Endothelial cell of umbilical vein (primary cell): ENCODE measurements at regions not wholly inside any gene's neighbourhood (a gene's known extent, or its start where the extent isn't known, plus 50 kb on each side); places are given as distances from the start of the nearest gene placed in this dataset.

Source experiments
- BruUV-seq: library from RNA; stranded (reverse); fragments of 400-500 nt; replicated peaks from 2 replicates; lab custom pipeline; 2021; lab: Mats Ljungman, UMichigan
- CTCF ChIA-PET: fragments of 300-600, 350-600 bp; sonication (Branson Sonifier 250); formaldehyde crosslinking; loops from one replicate; lab custom pipeline; 2021; ENCODE audit warnings: antibody characterized with exemption, inconsistent platforms; lab: Charles Lee
- POLR2A ChIA-PET: fragments of 300-600, 350-600 bp; sonication (Branson Sonifier 250); formaldehyde crosslinking; loops from one replicate; lab custom pipeline; 2021; ENCODE audit warnings: antibody characterized with exemption, inconsistent platforms; lab: Charles Lee
- DNase-seq: peaks from one replicate; pipeline ENCODE4 v3.0.0-alpha.2; 2011; ENCODE audit warnings: low read depth, low spot score
- FAIRE-seq: peaks from 2 replicates; lab custom pipeline; 2011; peaks lifted over from hg19 to GRCh38; lab: Jason Lieb, UNC
- H2AFZ ChIP-seq: 2 replicates; pipeline ENCODE4 v1.6.0; 2012; ENCODE audit warnings: low read depth, low read length, control low read depth, inconsistent platforms
- H3K27ac ChIP-seq: 2 replicates; pipeline ENCODE4 v1.5.1; 2011; ENCODE audit warnings: low read depth, mild to moderate bottlenecking, control low read depth, low read length, moderate library complexity; ENCODE audit not compliant: insufficient read depth
- H3K27me3 ChIP-seq, 2 experiments: 2 replicates each; pipeline versions ENCODE4 v1.6.0 to v1.6.1; 2011; ENCODE audit warnings: low read length in 2 of 2, mixed read lengths in 1 of 2; ENCODE audit not compliant: control insufficient read depth in 2 of 2, insufficient read depth in 2 of 2
- H3K36me3 ChIP-seq, 2 experiments: 2 replicates in 1 of 2; 3 replicates in 1 of 2; pipeline ENCODE4 v1.5.1; 2011; ENCODE audit warnings: low read length in 2 of 2, mild to moderate bottlenecking in 1 of 2, moderate library complexity in 1 of 2; ENCODE audit not compliant: control insufficient read depth in 2 of 2, insufficient read depth in 2 of 2; ENCODE audit errors: extremely low read depth in 1 of 2
- H3K4me1 ChIP-seq: 3 replicates; pipeline ENCODE4 v1.5.1; 2011; ENCODE audit warnings: mild to moderate bottlenecking, low read length; ENCODE audit not compliant: control insufficient read depth, insufficient read depth; ENCODE audit errors: extremely low read depth
- H3K4me2 ChIP-seq: 2 replicates; pipeline ENCODE4 v1.6.1; 2011; ENCODE audit warnings: low read length, control low read depth, mixed read lengths; ENCODE audit not compliant: insufficient read depth
- H3K4me3 ChIP-seq, 3 experiments: fragments of 200-600 bp in 1 of 3; sonication (generic), shearing (Covaris generic) in 1 of 3; replicated peaks in 1 of 3; 2 replicates each; pipeline ENCODE4 v1.5.1; 2011 to 2016; ENCODE audit warnings: control low read depth in 3 of 3, low read length in 3 of 3, mild to moderate bottlenecking in 2 of 3, inconsistent platforms in 1 of 3, low read depth in 1 of 3, moderate library complexity in 1 of 3; ENCODE audit not compliant: insufficient read depth in 1 of 3
- H3K79me2 ChIP-seq: 2 replicates; pipeline ENCODE4 v1.6.0; 2012; ENCODE audit warnings: low read length, inconsistent platforms; ENCODE audit not compliant: control insufficient read depth, insufficient read depth
- H3K9ac ChIP-seq: replicated peaks from 2 replicates; pipeline ENCODE3; 2011; ENCODE audit warnings: low read length, control low read depth; ENCODE audit not compliant: insufficient read depth; ENCODE audit errors: extremely low read depth
- H3K9me1 ChIP-seq: replicated peaks from 3 replicates; pipeline ENCODE4 v1.6.0; 2011; ENCODE audit warnings: mild to moderate bottlenecking, low read length; ENCODE audit not compliant: control insufficient read depth, insufficient read depth; ENCODE audit errors: extremely low read depth
- H3K9me3 ChIP-seq: replicated peaks from 2 replicates; pipeline ENCODE4 v1.5.1; 2012; ENCODE audit warnings: low read length, inconsistent platforms; ENCODE audit not compliant: control insufficient read depth, insufficient read depth
- H4K20me1 ChIP-seq: replicated peaks from 2 replicates; pipeline ENCODE3; 2011; ENCODE audit warnings: mild to moderate bottlenecking, low read length; ENCODE audit not compliant: control insufficient read depth, insufficient read depth; ENCODE audit errors: extremely low read depth
- EZH2 ChIP-seq: IDR thresholded peaks from 2 replicates; pipeline ENCODE4 v1.6.1; 2012; ENCODE audit warnings: borderline replicate concordance, low read depth, mild to moderate bottlenecking, moderate library complexity, low read length, inconsistent platforms; ENCODE audit not compliant: severe bottlenecking
- FOS ChIP-seq: IDR thresholded peaks from 2 replicates; pipeline ENCODE4 v1.6.1; 2011; ENCODE audit warnings: mild to moderate bottlenecking, low read length, moderate library complexity, borderline replicate concordance; ENCODE audit not compliant: insufficient read depth
- GATA2 ChIP-seq: IDR thresholded peaks from 2 replicates; pipeline ENCODE4 v1.7.0; 2011; ENCODE audit warnings: low read depth, mild to moderate bottlenecking, moderate library complexity, mixed read lengths, low read length; ENCODE audit not compliant: insufficient read length, insufficient read depth
- JUN ChIP-seq: IDR thresholded peaks from 2 replicates; pipeline ENCODE4 v1.6.1; 2011; ENCODE audit warnings: borderline replicate concordance, low read depth; ENCODE audit not compliant: insufficient read length, insufficient read depth
- MYC ChIP-seq: IDR thresholded peaks from one replicate; pipeline ENCODE4 v1.6.1; 2011; ENCODE audit warnings: mild to moderate bottlenecking, low read depth, low read length
- POLR2A ChIP-seq: IDR thresholded peaks from 2 replicates; pipeline ENCODE4 v1.6.1; 2012; ENCODE audit warnings: low read depth, mild to moderate bottlenecking, control low read depth, low read length
- POLR2AphosphoS5 ChIP-seq: IDR thresholded peaks from 2 replicates; pipeline ENCODE4 v1.6.1; 2012; ENCODE audit warnings: low read depth, mild to moderate bottlenecking, control low read depth, low read length, moderate library complexity; ENCODE audit not compliant: insufficient read depth
- dilution Hi-C: fragments of 300-500 bp; cut with MboI; formaldehyde crosslinking; loops from one replicate; pipeline ENCODE4 v1.15.0; 2019; ENCODE audit warnings: low sequenced_read_pairs; ENCODE audit not compliant: extremely low pct_ligation_motif_present
- intact Hi-C: fragments of 100-400 bp; cut with micrococcal nuclease; formaldehyde crosslinking; loops from one replicate; pipeline ENCODE4 v1.10.0; 2022
- TF ChIP-seq, protein P1 (sequence below), 2 donors: IDR thresholded peaks; 1 replicate in 1 of 2; 2 replicates in 1 of 2; pipeline ENCODE4 v1.5.1; 2011; ENCODE audit warnings: low read length in 2 of 2, mild to moderate bottlenecking in 2 of 2, moderate library complexity in 2 of 2, control low read depth in 1 of 2, inconsistent platforms in 1 of 2, low read depth in 1 of 2; ENCODE audit not compliant: insufficient read depth in 1 of 2; ENCODE audit errors: extremely low read depth in 1 of 2
- TF ChIP-seq, protein P2 (sequence below): IDR thresholded peaks from 2 replicates; pipeline ENCODE4 v1.6.1; 2011; ENCODE audit not compliant: insufficient read depth, insufficient read length

DNA sequence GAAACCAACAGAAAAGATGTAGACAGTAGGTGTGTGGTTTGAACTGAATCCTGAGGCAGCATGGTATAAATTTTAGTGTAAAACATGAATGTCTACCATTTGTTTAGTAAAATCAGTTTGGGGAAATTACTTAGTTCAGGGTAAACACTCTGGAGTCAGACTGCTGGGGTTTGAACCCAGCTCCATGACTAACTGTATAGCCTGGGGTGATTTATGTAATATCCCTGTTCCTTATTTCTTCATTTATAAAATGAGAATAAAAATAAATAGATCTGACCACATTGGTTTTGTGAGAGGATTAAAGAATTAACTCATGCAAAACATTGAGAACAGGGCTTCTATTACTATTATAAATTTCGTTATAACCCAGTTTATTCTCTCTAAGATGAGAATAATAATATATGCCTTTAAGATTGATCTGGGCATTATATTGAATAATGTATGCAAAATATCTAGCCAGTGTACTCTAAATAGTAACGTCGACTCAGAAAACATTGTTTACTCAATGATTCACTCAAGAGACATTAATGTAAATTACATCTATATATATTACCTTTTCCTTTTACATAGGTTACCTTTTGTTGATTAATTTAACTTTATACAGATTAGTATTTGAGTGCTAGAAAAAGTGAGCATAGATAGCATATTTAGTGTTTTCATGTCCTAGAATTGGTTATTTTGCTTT lies 120.6 kb upstream of the KCNJ16 start:
- Histone ChIP-seq H3K9me3 (no peaks in the 10 kb centered on the region), H3K36me3 (no peaks in the 10 kb centered on the region), H3K9me1 (no peaks in the 10 kb centered on the region), H3K27me3 (no peaks in the 10 kb centered on the region), H3K79me2 (no peaks in the 10 kb centered on the region), H4K20me1 (no peaks in the 10 kb centered on the region), H2AFZ (no peak overlapping the region), H3K27ac (no peak overlapping the region), H3K4me2 (no peak overlapping the region), H3K9ac (no peak overlapping the region), H3K4me1 (no peaks in the 10 kb centered on the region), H3K4me3 (no peak overlapping the region)
- TF ChIP-seq EZH2 (no peak), POLR2A (no peak), POLR2AphosphoS5 (no peak), MYC (no peak), FOS (no peak), GATA2 (no peak), JUN (no peak)
- TF ChIP-seq, protein P1, sequence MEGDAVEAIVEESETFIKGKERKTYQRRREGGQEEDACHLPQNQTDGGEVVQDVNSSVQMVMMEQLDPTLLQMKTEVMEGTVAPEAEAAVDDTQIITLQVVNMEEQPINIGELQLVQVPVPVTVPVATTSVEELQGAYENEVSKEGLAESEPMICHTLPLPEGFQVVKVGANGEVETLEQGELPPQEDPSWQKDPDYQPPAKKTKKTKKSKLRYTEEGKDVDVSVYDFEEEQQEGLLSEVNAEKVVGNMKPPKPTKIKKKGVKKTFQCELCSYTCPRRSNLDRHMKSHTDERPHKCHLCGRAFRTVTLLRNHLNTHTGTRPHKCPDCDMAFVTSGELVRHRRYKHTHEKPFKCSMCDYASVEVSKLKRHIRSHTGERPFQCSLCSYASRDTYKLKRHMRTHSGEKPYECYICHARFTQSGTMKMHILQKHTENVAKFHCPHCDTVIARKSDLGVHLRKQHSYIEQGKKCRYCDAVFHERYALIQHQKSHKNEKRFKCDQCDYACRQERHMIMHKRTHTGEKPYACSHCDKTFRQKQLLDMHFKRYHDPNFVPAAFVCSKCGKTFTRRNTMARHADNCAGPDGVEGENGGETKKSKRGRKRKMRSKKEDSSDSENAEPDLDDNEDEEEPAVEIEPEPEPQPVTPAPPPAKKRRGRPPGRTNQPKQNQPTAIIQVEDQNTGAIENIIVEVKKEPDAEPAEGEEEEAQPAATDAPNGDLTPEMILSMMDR (IDR thresholded peaks at IDR 0.05; ENCODE audit: extremely low read depth in 1 of 2, insufficient read depth in 1 of 2, low read depth in 1 of 2, low read length in 2 of 2), result no peak
- TF ChIP-seq, protein P2, sequence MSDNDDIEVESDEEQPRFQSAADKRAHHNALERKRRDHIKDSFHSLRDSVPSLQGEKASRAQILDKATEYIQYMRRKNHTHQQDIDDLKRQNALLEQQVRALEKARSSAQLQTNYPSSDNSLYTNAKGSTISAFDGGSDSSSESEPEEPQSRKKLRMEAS, result no peak
- CTCF ChIA-PET, result no interaction called here
- intact Hi-C loops, result no loop called here
- dilution Hi-C loops, result no loop called here
- no TSS peak for BruUV-seq
- DNase-seq, result no peak
- POLR2A ChIA-PET, result no interaction called here
- FAIRE-seq, result no peak
